ENCODE measurements at regions not wholly inside any gene's neighbourhood (a gene's known extent, or its start where the extent isn't known, plus 50 kb on each side); places are given as distances from the start of the nearest gene placed in this dataset.
"Not testable (repeated sequence)": the region's sequence is repeated elsewhere in the genome, so short reads cannot be mapped to it uniquely, and the experiment has no call there.

DNA sequence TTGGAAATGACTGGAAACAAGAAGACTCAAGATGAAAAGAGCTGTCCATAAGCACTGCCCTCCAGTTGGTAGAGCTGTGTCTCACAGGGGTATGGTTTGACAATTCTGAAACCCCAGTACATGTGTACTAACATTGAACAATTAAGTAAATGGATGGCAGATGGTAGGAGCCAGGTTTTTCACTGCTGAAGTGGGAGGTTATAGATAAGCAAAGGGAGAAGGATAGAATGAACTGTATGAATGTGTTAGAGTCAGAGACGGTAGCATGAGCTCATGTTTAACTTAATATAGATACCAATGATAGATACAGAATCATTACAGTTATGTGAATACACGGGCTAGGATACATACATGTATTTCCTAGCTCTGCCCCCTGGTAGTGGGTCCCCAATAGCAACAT lies 95.0 kb upstream of the SIRPA start:
- CTCF ChIA-PET, result interaction anchor here (0.8 to 4.8 kb wide), 12 partner anchors 9 to 296 kb away, joined by 3 to 47 read pairs (median 4); no protein-coding TSS in a partner anchor
- dilution Hi-C loops (cut with MboI; ENCODE audit: extremely low pct_ligation_motif_present, low sequenced_read_pairs), result no loop called here

DNA sequence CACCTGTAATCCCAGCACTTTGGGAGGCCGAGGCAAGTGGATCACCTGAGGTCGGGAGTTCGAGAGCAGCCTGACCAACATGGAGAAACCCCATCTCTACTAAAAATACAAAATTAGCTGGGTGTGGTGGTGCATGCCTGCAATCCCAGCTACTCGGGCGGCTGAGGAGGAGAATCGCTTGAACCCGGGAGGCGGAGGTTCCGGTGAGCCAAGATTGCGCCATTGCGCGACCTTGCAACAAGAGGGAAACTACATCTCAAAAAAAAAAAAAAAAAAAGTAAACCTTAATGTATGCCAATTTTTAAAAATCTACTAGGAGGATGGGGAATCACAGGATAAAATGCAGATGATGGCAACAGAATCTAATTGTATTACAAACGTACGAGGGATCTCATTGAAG lies 95.5 kb upstream of the SIRPA start:
- H3K4me3 ChIP-seq (replicated peaks in 1 of 3; ENCODE audit: insufficient read depth in 1 of 3, low read depth in 1 of 3, low read length in 3 of 3); H2AFZ ChIP-seq (ENCODE audit: low read depth, low read length); H3K79me2 ChIP-seq (ENCODE audit: control insufficient read depth, insufficient read depth, low read length); BruUV-seq (replicated peaks); H3K9ac ChIP-seq (replicated peaks; ENCODE audit: extremely low read depth, insufficient read depth, low read length); dilution Hi-C loops (cut with MboI; ENCODE audit: extremely low pct_ligation_motif_present, low sequenced_read_pairs); H3K9me1 ChIP-seq (replicated peaks; ENCODE audit: control insufficient read depth, extremely low read depth, insufficient read depth, low read length); POLR2A ChIA-PET; H3K9me3 ChIP-seq (replicated peaks; ENCODE audit: control insufficient read depth, insufficient read depth, low read length); FAIRE-seq; H3K27ac ChIP-seq (ENCODE audit: insufficient read depth, low read depth, low read length); H4K20me1 ChIP-seq (replicated peaks; ENCODE audit: control insufficient read depth, extremely low read depth, insufficient read depth, low read length); H3K4me2 ChIP-seq (ENCODE audit: insufficient read depth, low read length); H3K27me3 ChIP-seq (ENCODE audit: control insufficient read depth in 2 of 2, insufficient read depth in 2 of 2, low read length in 2 of 2); DNase-seq (ENCODE audit: low read depth, low spot score); H3K36me3 ChIP-seq (ENCODE audit: control insufficient read depth in 2 of 2, extremely low read depth in 1 of 2, insufficient read depth in 2 of 2, low read length in 2 of 2): not testable (repeated sequence)
- H3K4me1 ChIP-seq (ENCODE audit: control insufficient read depth, extremely low read depth, insufficient read depth, low read length), result peaks cover 13% of the 10 kb centered on the region
- intact Hi-C loops (cut with micrococcal nuclease), result loop anchor here (1.0 to 5.0 kb wide), 2 partner anchors 35 to 303 kb away; partner anchors contain the start of gene STK35
- CTCF ChIA-PET, result interaction anchor here (0.8 to 4.8 kb wide), 10 partner anchors 9 to 296 kb away, joined by 3 to 47 read pairs (median 4); no protein-coding TSS in a partner anchor

More for the DNA sequence above, 95.0 kb upstream of the SIRPA start:
- Histone ChIP-seq H3K4me1 (ENCODE audit: control insufficient read depth, extremely low read depth, insufficient read depth, low read length) (peaks cover 13% of the 10 kb centered on the region), H3K27me3 (ENCODE audit: control insufficient read depth in 2 of 2, insufficient read depth in 2 of 2, low read length in 2 of 2) (peaks cover 6 to 7% of the 10 kb centered on the region in 2 experiments), H4K20me1 (replicated peaks; ENCODE audit: control insufficient read depth, extremely low read depth, insufficient read depth, low read length) (no peaks in the 10 kb centered on the region), H3K27ac (ENCODE audit: insufficient read depth, low read depth, low read length) (no peak overlapping the region), H3K9me1 (replicated peaks; ENCODE audit: control insufficient read depth, extremely low read depth, insufficient read depth, low read length) (no peaks in the 10 kb centered on the region), H3K9ac (replicated peaks; ENCODE audit: extremely low read depth, insufficient read depth, low read length) (no peak overlapping the region), H3K79me2 (ENCODE audit: control insufficient read depth, insufficient read depth, low read length) (no peaks in the 10 kb centered on the region), H3K9me3 (replicated peaks; ENCODE audit: control insufficient read depth, insufficient read depth, low read length) (no peaks in the 10 kb centered on the region), H2AFZ (ENCODE audit: low read depth, low read length) (no peak overlapping the region), H3K4me3 (replicated peaks in 1 of 3; ENCODE audit: insufficient read depth in 1 of 3, low read depth in 1 of 3, low read length in 3 of 3) (no peak overlapping the region), H3K36me3 (ENCODE audit: control insufficient read depth in 2 of 2, extremely low read depth in 1 of 2, insufficient read depth in 2 of 2, low read length in 2 of 2) (no peaks in the 10 kb centered on the region), H3K4me2 (ENCODE audit: insufficient read depth, low read length) (no peak overlapping the region)
- TF ChIP-seq MYC (IDR thresholded peaks at IDR 0.05; ENCODE audit: low read depth, low read length) (no peak), POLR2A (IDR thresholded peaks at IDR 0.05; ENCODE audit: low read depth, low read length) (no peak), GATA2 (IDR thresholded peaks at IDR 0.05; ENCODE audit: insufficient read depth, insufficient read length, low read depth, low read length) (no peak), JUN (IDR thresholded peaks at IDR 0.05; ENCODE audit: borderline replicate concordance, insufficient read depth, insufficient read length, low read depth) (no peak), POLR2AphosphoS5 (IDR thresholded peaks at IDR 0.05; ENCODE audit: insufficient read depth, low read depth, low read length) (no peak)
- TF ChIP-seq, protein P1, sequence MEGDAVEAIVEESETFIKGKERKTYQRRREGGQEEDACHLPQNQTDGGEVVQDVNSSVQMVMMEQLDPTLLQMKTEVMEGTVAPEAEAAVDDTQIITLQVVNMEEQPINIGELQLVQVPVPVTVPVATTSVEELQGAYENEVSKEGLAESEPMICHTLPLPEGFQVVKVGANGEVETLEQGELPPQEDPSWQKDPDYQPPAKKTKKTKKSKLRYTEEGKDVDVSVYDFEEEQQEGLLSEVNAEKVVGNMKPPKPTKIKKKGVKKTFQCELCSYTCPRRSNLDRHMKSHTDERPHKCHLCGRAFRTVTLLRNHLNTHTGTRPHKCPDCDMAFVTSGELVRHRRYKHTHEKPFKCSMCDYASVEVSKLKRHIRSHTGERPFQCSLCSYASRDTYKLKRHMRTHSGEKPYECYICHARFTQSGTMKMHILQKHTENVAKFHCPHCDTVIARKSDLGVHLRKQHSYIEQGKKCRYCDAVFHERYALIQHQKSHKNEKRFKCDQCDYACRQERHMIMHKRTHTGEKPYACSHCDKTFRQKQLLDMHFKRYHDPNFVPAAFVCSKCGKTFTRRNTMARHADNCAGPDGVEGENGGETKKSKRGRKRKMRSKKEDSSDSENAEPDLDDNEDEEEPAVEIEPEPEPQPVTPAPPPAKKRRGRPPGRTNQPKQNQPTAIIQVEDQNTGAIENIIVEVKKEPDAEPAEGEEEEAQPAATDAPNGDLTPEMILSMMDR (IDR thresholded peaks at IDR 0.05; ENCODE audit: extremely low read depth in 1 of 2, insufficient read depth in 1 of 2, low read depth in 1 of 2, low read length in 2 of 2), result no peak
- TF ChIP-seq, protein P2, sequence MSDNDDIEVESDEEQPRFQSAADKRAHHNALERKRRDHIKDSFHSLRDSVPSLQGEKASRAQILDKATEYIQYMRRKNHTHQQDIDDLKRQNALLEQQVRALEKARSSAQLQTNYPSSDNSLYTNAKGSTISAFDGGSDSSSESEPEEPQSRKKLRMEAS (IDR thresholded peaks at IDR 0.05; ENCODE audit: insufficient read depth, insufficient read length), result no peak
- intact Hi-C loops (cut with micrococcal nuclease), result loop anchor here (1.0 to 5.0 kb wide), 2 partner anchors 36 to 302 kb away; partner anchors contain the start of gene STK35
- no TSS peak for BruUV-seq (replicated peaks)
- no peak for FAIRE-seq
- POLR2A ChIA-PET, result no interaction called here
- DNase-seq (ENCODE audit: low read depth, low spot score), result no peak

Measured in endothelial cell of umbilical vein (primary cell).